Type B pancreatic cell (in vitro differentiated cells): ENCODE measurements at regions not wholly inside any gene's neighbourhood (a gene's known extent, or its start where the extent isn't known, plus 50 kb on each side); places are given as distances from the start of the nearest gene placed in this dataset.

Experiments used
- DNase-seq: peaks from one replicate; pipeline ENCODE4 v3.0.0; 2021; ENCODE audit warnings: mixed read lengths; ENCODE audit not compliant: unreplicated experiment; ENCODE audit errors: extremely low spot score
- H3K27ac Mint-ChIP-seq: 2 replicates; pipeline ENCODE4 v1.8.0; 2021; ENCODE audit warnings: mild to moderate bottlenecking, mixed read lengths
- H3K27me3 Mint-ChIP-seq: 2 replicates; pipeline ENCODE4 v1.8.0; 2021; ENCODE audit warnings: mixed read lengths
- H3K36me3 Mint-ChIP-seq: 2 replicates; pipeline ENCODE4 v1.8.0; 2021; ENCODE audit warnings: mixed read lengths
- H3K4me1 Mint-ChIP-seq: one replicate; pipeline ENCODE4 v1.8.0; 2021; ENCODE audit warnings: mixed read lengths; ENCODE audit not compliant: unreplicated experiment
- H3K4me3 Mint-ChIP-seq: 2 replicates; pipeline ENCODE4 v1.8.0; 2021; ENCODE audit warnings: mild to moderate bottlenecking, mixed read lengths
- H3K9me3 Mint-ChIP-seq: 2 replicates; pipeline ENCODE4 v1.8.0; 2021; ENCODE audit warnings: mixed read lengths
- TF ChIP-seq, protein P1 (sequence below): fragments of 200-600 bp; sonication (generic); conservative IDR thresholded peaks from 2 replicates; pipeline ENCODE4 v1.5.0; 2021; ENCODE audit warnings: antibody characterized with exemption, mild to moderate bottlenecking

DNA sequence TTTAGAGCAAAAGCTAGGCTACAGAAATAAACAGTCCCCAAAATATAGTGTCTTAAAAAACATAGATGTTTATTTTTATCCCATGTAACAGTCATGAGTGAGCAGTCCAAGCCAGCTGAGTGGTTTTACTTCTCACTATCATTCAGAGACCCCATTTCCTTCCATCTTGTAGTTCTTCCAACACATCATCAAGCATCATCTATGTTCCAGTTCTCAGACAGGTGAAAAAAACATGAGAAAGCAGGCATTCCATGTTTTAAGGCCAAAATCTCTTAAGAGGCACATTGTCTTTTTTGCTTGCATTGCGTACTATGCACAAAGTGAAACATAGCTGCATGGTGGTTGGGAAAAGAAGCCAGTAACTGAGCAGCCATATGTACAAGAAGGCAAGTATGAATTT lies 128.6 kb downstream of the ATOH1 start:
- H3K27me3 Mint-ChIP-seq, result no peaks in the 10 kb centered on the region
- H3K36me3 Mint-ChIP-seq, result no peaks in the 10 kb centered on the region
- TF ChIP-seq, protein P1, sequence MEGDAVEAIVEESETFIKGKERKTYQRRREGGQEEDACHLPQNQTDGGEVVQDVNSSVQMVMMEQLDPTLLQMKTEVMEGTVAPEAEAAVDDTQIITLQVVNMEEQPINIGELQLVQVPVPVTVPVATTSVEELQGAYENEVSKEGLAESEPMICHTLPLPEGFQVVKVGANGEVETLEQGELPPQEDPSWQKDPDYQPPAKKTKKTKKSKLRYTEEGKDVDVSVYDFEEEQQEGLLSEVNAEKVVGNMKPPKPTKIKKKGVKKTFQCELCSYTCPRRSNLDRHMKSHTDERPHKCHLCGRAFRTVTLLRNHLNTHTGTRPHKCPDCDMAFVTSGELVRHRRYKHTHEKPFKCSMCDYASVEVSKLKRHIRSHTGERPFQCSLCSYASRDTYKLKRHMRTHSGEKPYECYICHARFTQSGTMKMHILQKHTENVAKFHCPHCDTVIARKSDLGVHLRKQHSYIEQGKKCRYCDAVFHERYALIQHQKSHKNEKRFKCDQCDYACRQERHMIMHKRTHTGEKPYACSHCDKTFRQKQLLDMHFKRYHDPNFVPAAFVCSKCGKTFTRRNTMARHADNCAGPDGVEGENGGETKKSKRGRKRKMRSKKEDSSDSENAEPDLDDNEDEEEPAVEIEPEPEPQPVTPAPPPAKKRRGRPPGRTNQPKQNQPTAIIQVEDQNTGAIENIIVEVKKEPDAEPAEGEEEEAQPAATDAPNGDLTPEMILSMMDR, result no peak
- DNase-seq, result no peak
- H3K4me1 Mint-ChIP-seq, result no peaks in the 10 kb centered on the region
- no peak overlapping the region for H3K27ac Mint-ChIP-seq
- no peak overlapping the region for H3K4me3 Mint-ChIP-seq
- no peaks in the 10 kb centered on the region for H3K9me3 Mint-ChIP-seq

DNA sequence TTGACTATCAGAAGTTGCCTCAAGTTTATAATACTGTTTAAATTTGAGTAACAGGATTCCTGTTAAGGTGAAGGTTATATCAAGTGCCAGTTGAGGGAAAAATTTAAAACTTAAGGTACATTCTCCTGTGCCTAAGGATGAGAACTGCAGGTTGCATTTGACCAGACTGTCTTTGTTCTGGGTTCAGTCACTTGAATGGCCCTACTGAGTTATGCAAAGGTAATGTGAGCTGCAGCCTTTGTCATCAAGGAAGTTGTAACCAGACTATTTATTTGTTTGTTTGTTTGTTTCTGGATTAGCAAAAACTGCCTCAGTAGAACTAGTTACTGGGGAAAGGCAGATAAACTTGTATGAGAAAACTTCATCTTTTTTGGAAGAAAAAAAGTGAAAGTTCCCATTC lies 131.9 kb downstream of the ATOH1 start:
- DNase-seq, result no peak
- no peaks in the 10 kb centered on the region for H3K4me1 Mint-ChIP-seq
- no peaks in the 10 kb centered on the region for H3K36me3 Mint-ChIP-seq
- no peaks in the 10 kb centered on the region for H3K27me3 Mint-ChIP-seq
- H3K4me3 Mint-ChIP-seq, result no peak overlapping the region
- TF ChIP-seq, protein P1, result no peak
- no peak overlapping the region for H3K27ac Mint-ChIP-seq
- no peaks in the 10 kb centered on the region for H3K9me3 Mint-ChIP-seq

DNA sequence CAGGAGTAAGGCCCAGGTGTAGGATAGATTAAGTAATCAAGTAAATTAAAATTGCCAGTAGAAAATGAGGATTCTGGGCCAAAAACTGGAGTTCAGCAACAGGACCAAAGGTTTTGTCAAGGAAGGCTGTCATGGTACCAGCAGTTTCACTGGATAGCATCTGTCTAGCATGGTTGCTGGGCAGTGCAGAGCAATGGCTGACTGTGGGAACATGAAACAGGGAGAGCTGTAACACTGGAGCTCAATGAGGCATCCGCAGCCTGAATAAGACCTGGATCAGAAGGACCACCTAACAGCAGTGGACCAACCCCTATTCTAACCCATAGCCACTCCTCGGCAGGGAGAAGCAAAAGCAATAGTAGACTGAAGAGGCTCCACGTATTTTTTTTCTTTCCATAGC lies 132.4 kb downstream of the ATOH1 start:
- Mint-ChIP-seq H3K4me3 (no peak overlapping the region), H3K36me3 (no peaks in the 10 kb centered on the region), H3K27me3 (no peaks in the 10 kb centered on the region), H3K9me3 (no peaks in the 10 kb centered on the region), H3K27ac (no peak overlapping the region), H3K4me1 (no peaks in the 10 kb centered on the region)
- TF ChIP-seq, protein P1, result no peak
- no peak for DNase-seq

DNA sequence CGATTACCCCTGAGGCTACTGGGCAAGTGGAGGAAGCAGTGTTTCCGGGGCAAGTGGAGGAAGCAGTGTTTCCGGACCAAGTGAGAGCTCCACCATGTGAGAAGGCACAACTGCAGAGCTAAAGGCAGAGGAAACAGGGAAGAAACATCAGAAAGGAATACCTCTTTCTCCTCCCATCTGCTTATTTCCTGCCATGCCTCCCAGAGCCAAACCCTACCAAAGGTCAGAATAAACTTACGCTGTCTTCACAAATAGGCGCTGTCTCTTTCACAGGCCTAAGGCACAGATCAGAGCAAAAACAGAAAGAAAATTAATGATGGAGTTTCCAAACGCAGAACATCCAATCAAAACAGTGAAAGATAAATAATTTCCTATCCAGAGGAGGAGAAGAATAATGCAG lies 153.0 kb downstream of the ATOH1 start:
- DNase-seq, result no peak
- TF ChIP-seq, protein P1, result no peak
- Mint-ChIP-seq H3K27ac (no peak overlapping the region), H3K36me3 (no peaks in the 10 kb centered on the region), H3K27me3 (no peaks in the 10 kb centered on the region), H3K4me3 (no peak overlapping the region), H3K9me3 (peaks cover 6% of the 10 kb centered on the region), H3K4me1 (no peaks in the 10 kb centered on the region)

DNA sequence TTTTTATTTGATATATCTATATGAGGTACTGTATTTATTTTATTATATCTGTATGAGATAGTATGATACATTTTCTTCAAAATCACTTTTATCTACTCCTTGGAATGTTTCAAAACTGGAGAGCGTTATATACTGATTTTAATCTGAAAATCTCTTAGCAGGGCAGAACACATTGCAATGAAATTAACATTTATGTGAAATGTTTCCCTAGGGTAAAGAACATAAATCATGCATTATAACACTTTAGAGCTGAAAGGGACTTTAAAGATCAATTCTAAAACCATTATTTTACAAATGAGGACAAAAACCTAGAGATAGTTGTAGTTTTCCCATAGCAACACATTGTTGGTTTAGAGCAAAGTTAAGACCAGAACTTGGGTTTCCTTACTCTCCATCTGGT lies 153.7 kb downstream of the ATOH1 start:
- TF ChIP-seq, protein P1, result no peak
- no peak overlapping the region for H3K27ac Mint-ChIP-seq
- H3K27me3 Mint-ChIP-seq, result no peaks in the 10 kb centered on the region
- H3K9me3 Mint-ChIP-seq, result no peaks in the 10 kb centered on the region
- DNase-seq, result no peak
- no peaks in the 10 kb centered on the region for H3K36me3 Mint-ChIP-seq
- H3K4me3 Mint-ChIP-seq, result no peak overlapping the region
- H3K4me1 Mint-ChIP-seq, result no peaks in the 10 kb centered on the region

DNA sequence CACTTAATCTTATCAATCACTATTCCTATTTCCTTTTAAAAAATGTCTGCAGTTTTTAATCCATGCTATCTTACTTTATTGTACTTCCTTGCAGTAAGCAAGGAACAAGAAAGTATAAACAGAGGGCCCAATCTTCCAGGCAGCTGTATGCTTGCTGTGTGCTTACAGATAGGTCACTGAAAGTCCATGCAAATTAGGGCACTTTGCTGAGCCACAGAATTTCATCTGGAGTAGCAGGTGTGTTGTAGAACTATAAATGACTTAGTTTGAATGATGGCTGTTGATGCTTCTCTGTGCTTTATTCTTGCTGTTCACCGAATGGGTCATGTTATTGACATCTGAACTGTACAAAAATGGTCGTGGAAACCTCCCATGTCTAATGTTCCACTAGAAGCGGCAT lies 154.6 kb downstream of the ATOH1 start:
- TF ChIP-seq, protein P1, result no peak
- H3K27ac Mint-ChIP-seq, result no peak overlapping the region
- no peaks in the 10 kb centered on the region for H3K9me3 Mint-ChIP-seq
- DNase-seq, result no peak
- no peak overlapping the region for H3K4me3 Mint-ChIP-seq
- H3K4me1 Mint-ChIP-seq, result no peaks in the 10 kb centered on the region
- H3K36me3 Mint-ChIP-seq, result no peaks in the 10 kb centered on the region
- H3K27me3 Mint-ChIP-seq, result peaks cover 4% of the 10 kb centered on the region
